T-cell (primary cell): ENCODE measurements at regions not wholly inside any gene's neighbourhood (a gene's known extent, or its start where the extent isn't known, plus 50 kb on each side); places are given as distances from the start of the nearest gene placed in this dataset.

Source experiments
- ATAC-seq, 4 experiments: fragments of 200-7000 bp in 3 of 4; fragments of 150-1000 bp in 1 of 4; cut with Tn5 transposase; replicated peaks in 1 of 4; 1 replicate in 3 of 4; 2 replicates in 1 of 4; pipeline ENCODE4 v1.10.0; 2021; ENCODE audit warnings: moderate library complexity in 3 of 4, mild to moderate bottlenecking in 2 of 4, moderate number of reproducible peaks in 1 of 4
- CTCF ChIA-PET, 2 donors: fragments of 300-600 bp; sonication (Branson Sonifier 250); formaldehyde crosslinking; loops; one replicate each; lab custom pipeline; 2022; ENCODE audit warnings: antibody characterized with exemption in 2 of 2; lab: Charles Lee
- POLR2A ChIA-PET, 2 donors: fragments of 300-600 bp; sonication (Branson Sonifier 250); formaldehyde crosslinking; loops; one replicate each; lab custom pipeline; 2022; ENCODE audit warnings: antibody characterized with exemption in 2 of 2; lab: Charles Lee
- DNase-seq, 35 experiments: peaks; one replicate each; pipeline versions ENCODE4 v3.0.0 to v3.0.0-alpha.2; 2013 to 2023
- H3K27ac ChIP-seq: one replicate; pipeline ENCODE4 v1.5.1; 2013; ENCODE audit warnings: low read length
- H3K27me3 ChIP-seq, 2 experiments: replicated peaks in 1 of 2; 1 replicate in 1 of 2; 2 replicates in 1 of 2; pipeline versions ENCODE4 v1.6.1 to v1.7.0; 2013; ENCODE audit warnings: low read length in 1 of 2, mixed read lengths in 1 of 2; ENCODE audit not compliant: control insufficient read depth in 2 of 2, insufficient read depth in 2 of 2; ENCODE audit errors: extremely low read depth in 1 of 2
- H3K36me3 ChIP-seq, 2 donors: 1 replicate in 1 of 2; 2 replicates in 1 of 2; pipeline versions ENCODE4 v1.6.1 to v1.7.0; 2013; ENCODE audit warnings: low read length in 1 of 2; ENCODE audit not compliant: control insufficient read depth in 2 of 2, insufficient read depth in 1 of 2; ENCODE audit errors: extremely low read depth in 1 of 2
- H3K4me1 ChIP-seq, 2 experiments: 1 replicate in 1 of 2; 2 replicates in 1 of 2; pipeline versions ENCODE4 v1.6.1 to v1.7.0; 2013; ENCODE audit warnings: low read length in 2 of 2, mixed read lengths in 1 of 2; ENCODE audit not compliant: insufficient read depth in 2 of 2, control insufficient read depth in 1 of 2; ENCODE audit errors: extremely low read depth in 1 of 2
- H3K4me3 ChIP-seq, 2 donors: 1 replicate in 1 of 2; 2 replicates in 1 of 2; pipeline versions ENCODE4 v1.5.1 to v1.7.0; 2013; ENCODE audit warnings: mild to moderate bottlenecking in 2 of 2, low read length in 1 of 2, moderate library complexity in 1 of 2; ENCODE audit not compliant: control insufficient read depth in 1 of 2; ENCODE audit errors: extremely low read depth in 1 of 2
- H3K9me3 ChIP-seq: 2 replicates; pipeline ENCODE4 v1.7.0; 2013
- H3K27ac Mint-ChIP-seq, 2 donors: one replicate each; pipeline ENCODE4 v1.8.0; 2020 to 2021; ENCODE audit warnings: mild to moderate bottlenecking in 2 of 2, mixed read lengths in 2 of 2
- H3K27me3 Mint-ChIP-seq, 2 donors: one replicate each; pipeline ENCODE4 v1.8.0; 2021 to 2022; ENCODE audit warnings: mixed read lengths in 2 of 2
- H3K36me3 Mint-ChIP-seq: one replicate; pipeline ENCODE4 v1.8.0; 2021; ENCODE audit warnings: mixed read lengths
- H3K4me1 Mint-ChIP-seq, 3 donors: one replicate each; pipeline ENCODE4 v1.8.0; 2020 to 2022; ENCODE audit warnings: mixed read lengths in 3 of 3, mild to moderate bottlenecking in 1 of 3
- H3K4me3 Mint-ChIP-seq, 3 donors: one replicate each; pipeline ENCODE4 v1.8.0; 2020 to 2022; ENCODE audit warnings: mild to moderate bottlenecking in 3 of 3, mixed read lengths in 3 of 3, moderate library complexity in 3 of 3
- H3K9me3 Mint-ChIP-seq, 3 donors: one replicate each; pipeline ENCODE4 v1.8.0; 2020 to 2022; ENCODE audit warnings: mixed read lengths in 3 of 3
- WGBS: methylation state at CpG from one replicate; pipeline ENCODE4 v1.1.5; 2013; ENCODE audit warnings: missing lambda C conversion rate; ENCODE audit not compliant: insufficient coverage; 5-methylcytosine and 5-hydroxymethylcytosine counted together

DNA sequence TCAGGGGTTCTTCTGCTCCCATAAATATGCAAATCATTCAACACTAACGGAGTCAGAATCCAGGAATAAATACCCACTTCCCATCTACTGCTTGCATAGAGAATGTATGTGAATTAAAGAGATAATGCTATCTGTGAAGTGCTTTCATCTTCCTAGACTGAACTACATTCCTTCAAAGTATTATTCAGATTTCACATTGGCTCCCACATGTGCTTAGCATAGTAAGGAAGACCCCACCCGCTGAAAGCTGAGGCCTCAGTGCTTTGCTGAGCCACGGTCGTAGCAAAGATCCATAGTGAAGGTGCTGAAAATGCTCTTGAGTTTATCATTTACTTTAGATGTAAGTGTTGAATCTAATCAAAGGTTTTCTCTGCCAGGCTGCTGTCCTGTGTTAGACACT, 97.0 kb upstream of the SPACA1 start:
- Histone ChIP-seq H3K27ac (no peak overlapping the region), H3K4me1 (no peaks in the 10 kb centered on the region), H3K36me3 (no peaks in the 10 kb centered on the region), H3K4me3 (no peak overlapping the region), H3K27me3 (peaks cover 0 to 2% of the 10 kb centered on the region in 2 experiments), H3K9me3 (no peaks in the 10 kb centered on the region)
- ChIA-PET CTCF (no interaction called here), POLR2A (no interaction called here)
- DNase-seq: no peak
- H3K4me3 Mint-ChIP-seq: no peak overlapping the region
- H3K27ac Mint-ChIP-seq: no peak overlapping the region
- ATAC-seq: no peak
- no peaks in the 10 kb centered on the region for H3K9me3 Mint-ChIP-seq
- H3K27me3 Mint-ChIP-seq: peaks cover 2 to 5% of the 10 kb centered on the region in 2 donors
- WGBS: no CpG with 5 or more reads among the region's 4 CpGs
- H3K36me3 Mint-ChIP-seq: no peaks in the 10 kb centered on the region
- H3K4me1 Mint-ChIP-seq: no peaks in the 10 kb centered on the region

DNA sequence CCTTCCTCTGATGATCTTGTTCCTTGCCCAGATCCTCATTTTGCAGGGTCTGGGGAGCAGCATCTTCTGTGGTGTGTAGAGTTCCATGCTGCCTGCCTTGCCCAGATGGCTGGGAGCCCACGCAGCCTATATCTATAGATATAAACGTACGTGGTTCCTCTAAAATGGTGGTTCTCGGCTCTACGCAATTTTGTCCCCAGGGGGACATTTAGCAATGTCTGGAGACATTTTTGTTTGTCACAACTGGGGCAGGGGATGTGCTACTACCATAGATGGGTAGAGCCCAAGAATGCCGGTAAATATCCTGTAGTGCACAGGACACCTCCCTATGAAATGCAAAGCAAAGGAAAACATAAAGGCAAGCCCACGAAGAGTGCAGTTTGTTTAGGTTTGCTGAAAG, 98.4 kb upstream of the SPACA1 start:
- ChIA-PET CTCF (no interaction called here), POLR2A (no interaction called here)
- WGBS: 82% methylated on average over 7 of the region's 7 CpGs
- Mint-ChIP-seq H3K27me3 (peaks cover 2 to 6% of the 10 kb centered on the region in 2 donors), H3K36me3 (no peaks in the 10 kb centered on the region), H3K4me1 (no peaks in the 10 kb centered on the region), H3K4me3 (no peak overlapping the region), H3K27ac (no peak overlapping the region), H3K9me3 (no peaks in the 10 kb centered on the region)
- H3K36me3 ChIP-seq: no peaks in the 10 kb centered on the region
- peaks cover 0 to 8% of the 10 kb centered on the region in 2 experiments for H3K27me3 ChIP-seq
- H3K27ac ChIP-seq: no peak overlapping the region
- H3K4me3 ChIP-seq: no peak overlapping the region
- H3K4me1 ChIP-seq: no peaks in the 10 kb centered on the region
- ATAC-seq (no peak), DNase-seq (no peak)
- no peaks in the 10 kb centered on the region for H3K9me3 ChIP-seq

DNA sequence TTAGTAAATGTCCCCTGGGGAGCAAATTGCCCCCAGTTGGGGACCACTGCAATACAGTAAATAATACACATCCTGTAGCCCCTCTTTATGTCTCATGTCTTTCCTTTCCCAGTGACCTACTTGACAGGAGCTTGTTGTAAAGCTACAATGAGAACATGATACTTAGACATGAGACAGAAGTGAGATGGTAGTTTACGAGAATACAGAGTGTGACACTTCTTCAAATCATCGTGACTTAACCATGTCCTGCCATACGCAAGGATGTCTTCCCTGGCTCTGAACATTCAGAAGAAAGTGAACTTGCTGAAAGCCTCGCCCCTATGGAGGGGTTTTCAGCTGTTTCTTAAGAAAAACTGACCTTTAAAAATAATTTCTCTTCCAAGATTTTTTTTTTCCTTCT, 101.0 kb upstream of the SPACA1 start:
- DNase-seq (no peak), ATAC-seq (no peak)
- H3K27ac ChIP-seq: no peak overlapping the region
- WGBS: 86% methylated on average over 1 of the region's 4 CpGs
- H3K4me1 ChIP-seq: no peaks in the 10 kb centered on the region
- POLR2A ChIA-PET: interaction anchor here in 1 of 2 donors (0.6 kb wide), 1 partner anchor 926 kb away, joined by 3 read pairs; no protein-coding TSS in a partner anchor
- Mint-ChIP-seq H3K27me3 (peaks cover 15 to 16% of the 10 kb centered on the region in 2 donors), H3K36me3 (no peaks in the 10 kb centered on the region), H3K27ac (no peak overlapping the region), H3K4me3 (no peak overlapping the region), H3K4me1 (no peaks in the 10 kb centered on the region), H3K9me3 (no peaks in the 10 kb centered on the region)
- H3K9me3 ChIP-seq: no peaks in the 10 kb centered on the region
- H3K36me3 ChIP-seq: no peaks in the 10 kb centered on the region
- no peak overlapping the region for H3K4me3 ChIP-seq
- H3K27me3 ChIP-seq: peaks cover 0 to 8% of the 10 kb centered on the region in 2 experiments
- CTCF ChIA-PET: no interaction called here

DNA sequence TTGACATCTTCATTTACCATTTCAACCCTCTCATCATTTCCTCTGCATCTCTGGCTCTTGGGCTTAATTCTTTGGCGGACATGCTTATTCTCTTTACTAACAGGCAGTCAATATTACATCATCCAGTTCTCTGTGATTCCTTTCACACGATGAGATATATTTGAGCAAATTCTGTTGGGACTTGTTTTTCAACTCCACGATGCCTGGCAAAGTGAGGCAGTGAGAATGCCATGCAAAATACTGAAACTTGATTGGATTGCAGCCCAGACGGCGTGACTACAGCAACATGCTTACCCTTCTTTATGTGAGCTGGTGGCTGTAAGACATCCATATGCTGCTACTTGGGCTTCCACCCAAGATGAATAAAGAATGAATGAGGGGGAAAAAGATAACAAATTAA, 101.7 kb upstream of the SPACA1 start:
- Histone ChIP-seq H3K36me3 (no peaks in the 10 kb centered on the region), H3K4me1 (no peaks in the 10 kb centered on the region), H3K27me3 (peaks cover 0 to 8% of the 10 kb centered on the region in 2 experiments), H3K4me3 (no peak overlapping the region), H3K27ac (no peak overlapping the region), H3K9me3 (no peaks in the 10 kb centered on the region)
- H3K27me3 Mint-ChIP-seq: peaks cover 18 to 20% of the 10 kb centered on the region in 2 donors
- no peak overlapping the region for H3K27ac Mint-ChIP-seq
- ChIA-PET CTCF (no interaction called here), POLR2A (no interaction called here)
- H3K36me3 Mint-ChIP-seq: no peaks in the 10 kb centered on the region
- H3K9me3 Mint-ChIP-seq: no peaks in the 10 kb centered on the region
- H3K4me1 Mint-ChIP-seq: no peaks in the 10 kb centered on the region
- H3K4me3 Mint-ChIP-seq: no peak overlapping the region
- no peak for ATAC-seq
- no CpG with 5 or more reads among the region's 5 CpGs for WGBS
- no peak for DNase-seq

DNA sequence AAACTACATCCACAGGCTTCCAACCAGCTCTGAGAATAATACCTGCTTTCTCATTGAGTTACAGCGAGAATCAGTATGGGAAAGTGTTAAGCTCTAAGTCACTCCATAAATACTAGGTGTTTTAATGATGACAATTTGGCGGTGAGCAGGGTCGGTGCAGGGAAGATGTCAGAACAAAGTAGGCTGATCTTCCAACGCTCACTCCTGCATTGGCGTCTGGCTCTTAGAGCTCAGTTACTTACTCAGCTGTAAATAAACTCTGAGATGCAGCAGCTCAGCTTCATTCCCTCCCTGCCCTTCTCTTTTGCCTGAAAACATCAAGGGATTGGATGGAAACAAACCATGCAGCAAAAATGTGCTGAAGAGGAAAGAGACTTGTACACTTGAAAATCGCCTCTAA, 102.5 kb upstream of the SPACA1 start:
- Histone ChIP-seq H3K27me3 (peaks cover 0 to 8% of the 10 kb centered on the region in 2 experiments), H3K36me3 (no peaks in the 10 kb centered on the region), H3K27ac (no peak overlapping the region), H3K4me1 (no peaks in the 10 kb centered on the region), H3K9me3 (no peaks in the 10 kb centered on the region), H3K4me3 (no peak overlapping the region)
- ATAC-seq (no peak), DNase-seq (no peak)
- Mint-ChIP-seq H3K4me1 (no peaks in the 10 kb centered on the region), H3K27me3 (peaks cover 18 to 22% of the 10 kb centered on the region in 2 donors), H3K4me3 (no peak overlapping the region), H3K36me3 (no peaks in the 10 kb centered on the region), H3K9me3 (no peaks in the 10 kb centered on the region), H3K27ac (no peak overlapping the region)
- POLR2A ChIA-PET: no interaction called here
- 60% methylated on average over 1 of the region's 6 CpGs for WGBS
- CTCF ChIA-PET: interaction anchor here in 1 of 2 donors (0.6 kb wide), 1 partner anchor 698 kb away, joined by 3 read pairs; no protein-coding TSS in a partner anchor

DNA sequence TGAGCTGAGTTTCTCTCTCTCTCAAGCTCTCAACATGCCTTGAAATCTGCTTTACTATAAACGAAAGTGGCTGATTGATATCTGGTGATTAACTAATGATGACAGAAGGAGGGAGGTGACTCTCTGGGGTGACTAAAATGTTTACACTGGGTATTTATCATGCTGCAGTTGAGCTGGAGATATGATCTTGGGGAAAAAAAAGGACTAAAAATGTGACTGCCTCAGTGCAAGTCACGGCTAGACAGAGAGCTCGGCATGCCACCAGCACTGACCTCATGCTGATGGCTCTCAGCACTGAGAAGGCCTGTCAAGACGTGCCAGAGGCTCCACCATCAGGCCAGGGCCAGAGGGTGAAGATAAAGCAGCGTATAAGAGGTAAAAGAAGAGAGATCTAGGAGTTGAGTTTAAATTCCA, 103.1 kb upstream of the SPACA1 start:
- H3K9me3 ChIP-seq: no peaks in the 10 kb centered on the region
- no peak overlapping the region for H3K4me3 Mint-ChIP-seq
- POLR2A ChIA-PET: no interaction called here
- CTCF ChIA-PET: interaction anchor here in 1 of 2 donors (0.6 kb wide), 1 partner anchor 698 kb away, joined by 3 read pairs; no protein-coding TSS in a partner anchor
- H3K9me3 Mint-ChIP-seq: no peaks in the 10 kb centered on the region
- H3K4me3 ChIP-seq: no peak overlapping the region
- peaks cover 0 to 8% of the 10 kb centered on the region in 2 experiments for H3K27me3 ChIP-seq
- no peak for ATAC-seq
- H3K4me1 Mint-ChIP-seq: no peaks in the 10 kb centered on the region
- H3K4me1 ChIP-seq: no peaks in the 10 kb centered on the region
- DNase-seq: no peak
- H3K27ac ChIP-seq: no peak overlapping the region
- no peaks in the 10 kb centered on the region for H3K36me3 ChIP-seq
- H3K27me3 Mint-ChIP-seq: peaks cover 18 to 23% of the 10 kb centered on the region in 2 donors
- H3K27ac Mint-ChIP-seq: no peak overlapping the region
- no peaks in the 10 kb centered on the region for H3K36me3 Mint-ChIP-seq
- WGBS: 42% methylated on average over 4 of the region's 5 CpGs

DNA sequence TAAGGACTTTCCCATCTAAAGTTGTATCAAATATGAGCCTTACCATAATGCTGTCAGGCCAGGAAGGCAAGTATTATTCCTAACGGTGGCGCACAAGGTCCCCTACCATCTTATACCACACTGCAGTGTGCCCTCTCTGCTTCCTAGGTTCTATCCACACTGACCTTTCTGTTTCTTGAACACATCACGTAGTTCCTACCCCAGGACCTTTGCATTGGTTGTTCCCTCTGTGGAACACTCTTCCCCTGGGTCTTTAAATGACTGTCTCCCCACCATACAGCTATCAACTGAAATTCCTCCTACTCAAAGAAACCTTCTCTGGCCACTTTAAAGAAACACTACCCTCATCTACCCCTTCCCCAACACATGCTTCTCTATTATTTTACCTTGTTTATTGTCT, 104.5 kb upstream of the SPACA1 start:
- H3K4me3 ChIP-seq: no peak overlapping the region
- CTCF ChIA-PET: no interaction called here
- ATAC-seq: no peak
- no peak overlapping the region for H3K4me3 Mint-ChIP-seq
- H3K36me3 Mint-ChIP-seq: no peaks in the 10 kb centered on the region
- no peak overlapping the region for H3K27ac Mint-ChIP-seq
- no peaks in the 10 kb centered on the region for H3K36me3 ChIP-seq
- no peaks in the 10 kb centered on the region for H3K4me1 Mint-ChIP-seq
- H3K9me3 Mint-ChIP-seq: no peaks in the 10 kb centered on the region
- no peaks in the 10 kb centered on the region for H3K4me1 ChIP-seq
- no peak for DNase-seq
- 79% methylated on average over 3 of the region's 3 CpGs for whole genome bisulfite sequencing
- H3K27ac ChIP-seq: no peak overlapping the region
- no peaks in the 10 kb centered on the region for H3K9me3 ChIP-seq
- POLR2A ChIA-PET: no interaction called here
- peaks cover 18 to 23% of the 10 kb centered on the region in 2 donors for H3K27me3 Mint-ChIP-seq
- H3K27me3 ChIP-seq: peaks cover 0 to 5% of the 10 kb centered on the region in 2 experiments
